Nephron progenitor cell (in vitro differentiated cells): ENCODE measurements at regions not wholly inside any gene's neighbourhood (a gene's known extent, or its start where the extent isn't known, plus 50 kb on each side); places are given as distances from the start of the nearest gene placed in this dataset.
A peak's percentile ranks its signal among the peaks of the same experiment; 100 is the strongest.

Experiments used
- DNase-seq: peaks from one replicate; pipeline ENCODE4 v3.0.0; 2021
- H3K27ac Mint-ChIP-seq: 2 replicates; pipeline ENCODE4 v1.8.0; 2021; ENCODE audit warnings: mild to moderate bottlenecking, moderate library complexity, mixed read lengths
- H3K27me3 Mint-ChIP-seq: 2 replicates; pipeline ENCODE4 v1.8.0; 2021; ENCODE audit warnings: mild to moderate bottlenecking, low read depth, mixed read lengths; ENCODE audit not compliant: poor library complexity
- H3K36me3 Mint-ChIP-seq: 2 replicates; pipeline ENCODE4 v1.8.0; 2021; ENCODE audit warnings: low read depth, mixed read lengths
- H3K4me1 Mint-ChIP-seq: 2 replicates; pipeline ENCODE4 v1.8.0; 2021; ENCODE audit warnings: mixed read lengths
- H3K4me3 Mint-ChIP-seq: 2 replicates; pipeline ENCODE4 v1.8.0; 2021; ENCODE audit warnings: mild to moderate bottlenecking, moderate library complexity, mixed read lengths
- H3K9me3 Mint-ChIP-seq: 2 replicates; pipeline ENCODE4 v1.8.0; 2021; ENCODE audit warnings: mild to moderate bottlenecking, moderate library complexity, mixed read lengths
- TF ChIP-seq, protein P1 (sequence below): fragments of 200-600 bp; sonication (generic); IDR thresholded peaks from 2 replicates; pipeline ENCODE4 v1.5.0; 2021; ENCODE audit warnings: antibody characterized with exemption

DNA sequence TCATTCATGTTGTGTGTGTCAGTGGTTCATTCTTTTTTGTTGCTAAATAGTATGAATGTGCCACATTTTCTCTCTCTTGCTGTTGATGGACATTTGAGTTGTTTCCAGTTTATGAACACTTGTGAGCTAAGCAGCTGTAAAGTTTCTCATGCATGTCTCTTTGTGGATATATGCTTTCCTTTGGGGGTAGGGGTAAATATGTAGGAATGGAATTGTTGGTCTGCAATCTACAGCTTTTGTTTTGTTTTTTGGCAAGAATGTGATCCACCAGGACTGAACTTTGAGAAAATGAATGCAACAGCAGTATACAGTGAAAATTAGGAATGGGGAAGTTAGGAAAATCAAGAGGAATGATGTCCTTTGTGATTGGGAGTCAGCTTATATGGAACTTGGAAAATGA lies 226.3 kb downstream of the CDCA7 start:
- no peaks in the 10 kb centered on the region for H3K9me3 Mint-ChIP-seq
- TF ChIP-seq, protein P1, sequence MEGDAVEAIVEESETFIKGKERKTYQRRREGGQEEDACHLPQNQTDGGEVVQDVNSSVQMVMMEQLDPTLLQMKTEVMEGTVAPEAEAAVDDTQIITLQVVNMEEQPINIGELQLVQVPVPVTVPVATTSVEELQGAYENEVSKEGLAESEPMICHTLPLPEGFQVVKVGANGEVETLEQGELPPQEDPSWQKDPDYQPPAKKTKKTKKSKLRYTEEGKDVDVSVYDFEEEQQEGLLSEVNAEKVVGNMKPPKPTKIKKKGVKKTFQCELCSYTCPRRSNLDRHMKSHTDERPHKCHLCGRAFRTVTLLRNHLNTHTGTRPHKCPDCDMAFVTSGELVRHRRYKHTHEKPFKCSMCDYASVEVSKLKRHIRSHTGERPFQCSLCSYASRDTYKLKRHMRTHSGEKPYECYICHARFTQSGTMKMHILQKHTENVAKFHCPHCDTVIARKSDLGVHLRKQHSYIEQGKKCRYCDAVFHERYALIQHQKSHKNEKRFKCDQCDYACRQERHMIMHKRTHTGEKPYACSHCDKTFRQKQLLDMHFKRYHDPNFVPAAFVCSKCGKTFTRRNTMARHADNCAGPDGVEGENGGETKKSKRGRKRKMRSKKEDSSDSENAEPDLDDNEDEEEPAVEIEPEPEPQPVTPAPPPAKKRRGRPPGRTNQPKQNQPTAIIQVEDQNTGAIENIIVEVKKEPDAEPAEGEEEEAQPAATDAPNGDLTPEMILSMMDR: no peak
- H3K4me3 Mint-ChIP-seq: no peak overlapping the region
- H3K27ac Mint-ChIP-seq: peak overlapping the region; percentile 8
- DNase-seq: no peak
- no peaks in the 10 kb centered on the region for H3K27me3 Mint-ChIP-seq
- no peaks in the 10 kb centered on the region for H3K36me3 Mint-ChIP-seq
- peaks cover 22% of the 10 kb centered on the region for H3K4me1 Mint-ChIP-seq

DNA sequence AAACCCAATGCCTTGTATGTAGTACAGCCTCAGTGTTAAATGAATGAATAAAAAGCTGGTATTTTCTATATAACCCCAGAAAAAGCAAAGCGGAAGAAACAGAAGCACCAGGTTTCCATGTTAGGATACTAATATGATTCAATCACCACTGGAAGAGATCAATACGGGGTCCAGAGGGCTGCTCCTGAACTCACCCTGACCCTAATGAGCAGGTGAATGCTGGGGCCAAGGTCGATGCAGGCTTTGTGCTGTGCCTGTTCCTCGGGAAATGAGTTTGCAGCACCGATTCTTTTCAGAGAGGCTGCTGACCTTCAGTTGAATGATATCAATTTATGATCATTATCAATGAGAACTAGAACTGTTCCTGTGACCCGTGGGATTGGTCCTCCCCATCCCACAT lies 228.5 kb downstream of the CDCA7 start:
- DNase-seq: no peak
- TF ChIP-seq, protein P1: no peak
- peaks cover 22% of the 10 kb centered on the region for H3K4me1 Mint-ChIP-seq
- H3K9me3 Mint-ChIP-seq: no peaks in the 10 kb centered on the region
- H3K36me3 Mint-ChIP-seq: no peaks in the 10 kb centered on the region
- no peaks in the 10 kb centered on the region for H3K27me3 Mint-ChIP-seq
- no peak overlapping the region for H3K4me3 Mint-ChIP-seq
- H3K27ac Mint-ChIP-seq: no peak overlapping the region

DNA sequence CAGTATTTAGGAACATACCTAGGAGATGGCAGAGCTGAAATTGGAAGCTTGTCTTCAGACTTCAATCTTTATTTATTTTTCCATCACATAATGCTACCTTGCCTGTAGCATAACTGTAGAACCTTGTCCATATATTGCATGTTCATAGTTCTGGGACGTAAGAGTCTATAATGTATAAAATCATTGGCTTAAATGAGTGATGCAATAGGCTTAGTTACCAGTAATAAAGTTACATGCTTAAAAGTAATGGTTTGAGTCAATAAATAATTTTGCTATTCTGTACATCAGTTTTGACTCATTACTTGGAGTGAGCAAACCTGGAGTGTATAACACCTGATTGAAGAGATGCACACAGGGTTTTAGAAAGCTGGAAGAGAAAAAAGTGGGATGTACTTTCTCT lies 229.3 kb downstream of the CDCA7 start:
- no peak overlapping the region for H3K27ac Mint-ChIP-seq
- no peaks in the 10 kb centered on the region for H3K9me3 Mint-ChIP-seq
- TF ChIP-seq, protein P1: no peak
- H3K4me3 Mint-ChIP-seq: no peak overlapping the region
- H3K27me3 Mint-ChIP-seq: no peaks in the 10 kb centered on the region
- H3K4me1 Mint-ChIP-seq: peaks cover 22% of the 10 kb centered on the region
- H3K36me3 Mint-ChIP-seq: no peaks in the 10 kb centered on the region
- DNase-seq: no peak

GRCh38 chr2:173584676-173585458 lies 230.2 kb downstream of the CDCA7 start:
- no peaks in the 10 kb centered on the region for H3K36me3 Mint-ChIP-seq
- H3K9me3 Mint-ChIP-seq: no peaks in the 10 kb centered on the region
- H3K27ac Mint-ChIP-seq: no peak overlapping the region

GRCh38 chr2:173588931-173589369 lies 234.3 kb downstream of the CDCA7 start:
- Mint-ChIP-seq H3K9me3 (peaks cover 17% of the 10 kb centered on the region), H3K27ac (no peak overlapping the region), H3K4me1 (no peaks in the 10 kb centered on the region), H3K27me3 (peaks cover 5% of the 10 kb centered on the region), H3K4me3 (no peak overlapping the region), H3K36me3 (peaks cover 14% of the 10 kb centered on the region)
- TF ChIP-seq, protein P1: no peak
- DNase-seq: no peak

More at GRCh38 chr2:173584676-173585458, 230.2 kb downstream of the CDCA7 start:
- no peak overlapping the region for H3K4me3 Mint-ChIP-seq
- peaks cover 22% of the 10 kb centered on the region for H3K4me1 Mint-ChIP-seq
- DNase-seq: no peak
- no peaks in the 10 kb centered on the region for H3K27me3 Mint-ChIP-seq
- TF ChIP-seq, protein P1: no peak
